ENCODE measurements at regions not wholly inside any gene's neighbourhood (a gene's known extent, or its start where the extent isn't known, plus 50 kb on each side); places are given as distances from the start of the nearest gene placed in this dataset.

GRCh38 chr7:19834566-19834965 is 61.1 kb upstream of the TMEM196 start:
- no peak overlapping the region for H3K4me3 Mint-ChIP-seq (ENCODE audit: unreplicated experiment)
- FAIRE-seq = no peak
- TF ChIP-seq CTCF (IDR thresholded peaks at IDR 0.05; ENCODE audit: insufficient read depth, low read depth, low read length) (no peak), EZH2 (IDR thresholded peaks at IDR 0.05; ENCODE audit: insufficient read depth, low read length) (no peak)

GRCh38 chr7:19830604-19831003 is 57.2 kb upstream of the TMEM196 start:
- no peak overlapping the region for H3K27ac Mint-ChIP-seq (ENCODE audit: unreplicated experiment)
- H4K20me1 ChIP-seq (ENCODE audit: insufficient read depth, low read length) = no peaks in the 10 kb centered on the region

More at GRCh38 chr7:19834566-19834965, 61.1 kb upstream of the TMEM196 start:
- no peaks in the 10 kb centered on the region for H3K36me3 Mint-ChIP-seq (ENCODE audit: low read depth, unreplicated experiment)
- H3K4me1 Mint-ChIP-seq (ENCODE audit: low read depth, unreplicated experiment) = peaks cover 14% of the 10 kb centered on the region
- no peak overlapping the region for H3K9ac ChIP-seq (ENCODE audit: low read length)
- H3K4me3 ChIP-seq (ENCODE audit: insufficient read depth, low read depth, low read length) = no peak overlapping the region
- peak overlapping the region; percentile 44 for H3K27ac Mint-ChIP-seq (ENCODE audit: unreplicated experiment)
- peak; percentile 17 for DNase-seq (ENCODE audit: low read depth)
- H4K20me1 ChIP-seq (ENCODE audit: insufficient read depth, low read length) = no peaks in the 10 kb centered on the region
- no peak overlapping the region for H3K4me2 ChIP-seq (ENCODE audit: low read length)
- H3K27me3 ChIP-seq (ENCODE audit: insufficient read depth, low read length) = no peaks in the 10 kb centered on the region
- no peaks in the 10 kb centered on the region for H3K9me3 ChIP-seq (ENCODE audit: insufficient read depth, low read depth, low read length)
- no peak overlapping the region for H2AFZ ChIP-seq (ENCODE audit: low read depth, low read length)
- no peaks in the 10 kb centered on the region for H3K4me1 ChIP-seq (ENCODE audit: insufficient read depth, low read length)
- H3K9me3 Mint-ChIP-seq (ENCODE audit: unreplicated experiment) = peaks cover 4% of the 10 kb centered on the region
- H3K27ac ChIP-seq (ENCODE audit: low read depth, low read length) = no peak overlapping the region
- no peaks in the 10 kb centered on the region for H3K36me3 ChIP-seq (ENCODE audit: insufficient read depth, low read length)
- no peaks in the 10 kb centered on the region for H3K27me3 Mint-ChIP-seq (ENCODE audit: low read depth, unreplicated experiment)
- H3K79me2 ChIP-seq (ENCODE audit: insufficient read depth, low read length) = no peaks in the 10 kb centered on the region

More at GRCh38 chr7:19830604-19831003, 57.2 kb upstream of the TMEM196 start:
- DNase-seq (ENCODE audit: low read depth) (no peak), FAIRE-seq (no peak)
- H3K4me1 Mint-ChIP-seq (ENCODE audit: low read depth, unreplicated experiment) = peaks cover 9% of the 10 kb centered on the region
- no peaks in the 10 kb centered on the region for H3K36me3 ChIP-seq (ENCODE audit: insufficient read depth, low read length)
- no peaks in the 10 kb centered on the region for H3K79me2 ChIP-seq (ENCODE audit: insufficient read depth, low read length)
- H3K4me3 Mint-ChIP-seq (ENCODE audit: unreplicated experiment) = no peak overlapping the region
- no peaks in the 10 kb centered on the region for H3K27me3 Mint-ChIP-seq (ENCODE audit: low read depth, unreplicated experiment)
- H2AFZ ChIP-seq (ENCODE audit: low read depth, low read length) = no peak overlapping the region
- no peak overlapping the region for H3K4me2 ChIP-seq (ENCODE audit: low read length)
- peaks cover 3% of the 10 kb centered on the region for H3K9me3 Mint-ChIP-seq (ENCODE audit: unreplicated experiment)
- H3K27me3 ChIP-seq (ENCODE audit: insufficient read depth, low read length) = no peaks in the 10 kb centered on the region
- TF ChIP-seq CTCF (IDR thresholded peaks at IDR 0.05; ENCODE audit: insufficient read depth, low read depth, low read length) (no peak), EZH2 (IDR thresholded peaks at IDR 0.05; ENCODE audit: insufficient read depth, low read length) (no peak)
- no peak overlapping the region for H3K9ac ChIP-seq (ENCODE audit: low read length)
- no peaks in the 10 kb centered on the region for H3K36me3 Mint-ChIP-seq (ENCODE audit: low read depth, unreplicated experiment)
- no peaks in the 10 kb centered on the region for H3K9me3 ChIP-seq (ENCODE audit: insufficient read depth, low read depth, low read length)
- no peak overlapping the region for H3K4me3 ChIP-seq (ENCODE audit: insufficient read depth, low read depth, low read length)
- H3K27ac ChIP-seq (ENCODE audit: low read depth, low read length) = no peak overlapping the region
- H3K4me1 ChIP-seq (ENCODE audit: insufficient read depth, low read length) = no peaks in the 10 kb centered on the region

Measured in astrocyte (in vitro differentiated cells and primary cell).